ENCODE measurements at regions not wholly inside any gene's neighbourhood (a gene's known extent, or its start where the extent isn't known, plus 50 kb on each side); places are given as distances from the start of the nearest gene placed in this dataset.

DNA sequence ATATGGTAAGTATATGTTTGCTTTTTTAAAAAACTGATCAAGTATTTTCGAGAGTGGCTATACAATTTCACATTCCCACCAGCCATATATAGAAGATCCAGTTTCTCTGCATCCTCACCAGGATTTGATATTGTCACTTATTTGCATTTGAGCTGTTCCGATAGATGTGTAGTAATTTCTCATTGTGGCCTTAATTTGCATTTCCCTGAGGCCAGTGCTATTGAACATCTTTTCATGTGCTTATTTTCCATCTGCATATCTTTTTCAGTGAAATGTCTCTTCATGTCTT lies 72.9 kb upstream of the VASH1 start:
- TF ChIP-seq, protein P1, sequence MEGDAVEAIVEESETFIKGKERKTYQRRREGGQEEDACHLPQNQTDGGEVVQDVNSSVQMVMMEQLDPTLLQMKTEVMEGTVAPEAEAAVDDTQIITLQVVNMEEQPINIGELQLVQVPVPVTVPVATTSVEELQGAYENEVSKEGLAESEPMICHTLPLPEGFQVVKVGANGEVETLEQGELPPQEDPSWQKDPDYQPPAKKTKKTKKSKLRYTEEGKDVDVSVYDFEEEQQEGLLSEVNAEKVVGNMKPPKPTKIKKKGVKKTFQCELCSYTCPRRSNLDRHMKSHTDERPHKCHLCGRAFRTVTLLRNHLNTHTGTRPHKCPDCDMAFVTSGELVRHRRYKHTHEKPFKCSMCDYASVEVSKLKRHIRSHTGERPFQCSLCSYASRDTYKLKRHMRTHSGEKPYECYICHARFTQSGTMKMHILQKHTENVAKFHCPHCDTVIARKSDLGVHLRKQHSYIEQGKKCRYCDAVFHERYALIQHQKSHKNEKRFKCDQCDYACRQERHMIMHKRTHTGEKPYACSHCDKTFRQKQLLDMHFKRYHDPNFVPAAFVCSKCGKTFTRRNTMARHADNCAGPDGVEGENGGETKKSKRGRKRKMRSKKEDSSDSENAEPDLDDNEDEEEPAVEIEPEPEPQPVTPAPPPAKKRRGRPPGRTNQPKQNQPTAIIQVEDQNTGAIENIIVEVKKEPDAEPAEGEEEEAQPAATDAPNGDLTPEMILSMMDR (IDR thresholded peaks at IDR 0.05) = no peak
- TF ChIP-seq EZH2 (IDR thresholded peaks at IDR 0.05) = no peak
